H9 (cell line): ENCODE measurements at regions not wholly inside any gene's neighbourhood (a gene's known extent, or its start where the extent isn't known, plus 50 kb on each side); places are given as distances from the start of the nearest gene placed in this dataset.

ENCODE experiments used
- DNase-seq: peaks from one replicate; pipeline ENCODE4 v3.0.0-alpha.2; 2017
- H2AFZ ChIP-seq: one replicate; pipeline ENCODE4 v1.6.1; 2013; ENCODE audit warnings: mild to moderate bottlenecking, low read length, control low read depth, moderate library complexity
- H2AK5ac ChIP-seq: 2 replicates; pipeline ENCODE4 v1.6.1; 2013; ENCODE audit warnings: low read length, control low read depth, mixed read lengths; ENCODE audit not compliant: insufficient read length
- H2BK120ac ChIP-seq: one replicate; pipeline ENCODE4 v1.6.1; 2013; ENCODE audit warnings: low read depth, mild to moderate bottlenecking, low read length, control low read depth, inconsistent platforms; ENCODE audit not compliant: poor library complexity, severe bottlenecking
- H2BK12ac ChIP-seq: 2 replicates; pipeline ENCODE4 v1.6.1; 2013; ENCODE audit warnings: low read length, control low read depth, mixed read lengths, low read depth; ENCODE audit not compliant: insufficient read length
- H2BK15ac ChIP-seq: 2 replicates; pipeline ENCODE4 v1.6.1; 2013; ENCODE audit warnings: low read depth, low read length, control low read depth
- H2BK20ac ChIP-seq: one replicate; pipeline ENCODE4 v1.6.1; 2013; ENCODE audit warnings: low read depth, mild to moderate bottlenecking, low read length, control low read depth, inconsistent platforms; ENCODE audit not compliant: poor library complexity, severe bottlenecking
- H2BK5ac ChIP-seq: 2 replicates; pipeline ENCODE4 v1.6.1; 2013; ENCODE audit warnings: low read length, control low read depth, mixed read lengths; ENCODE audit not compliant: insufficient read length
- H3K14ac ChIP-seq: 2 replicates; pipeline ENCODE4 v1.6.1; 2013; ENCODE audit warnings: low read length, control low read depth; ENCODE audit not compliant: insufficient read depth
- H3K18ac ChIP-seq: 2 replicates; pipeline ENCODE4 v1.6.1; 2013; ENCODE audit warnings: low read depth, mild to moderate bottlenecking, mixed read lengths, low read length, control low read depth; ENCODE audit not compliant: insufficient read length
- H3K23ac ChIP-seq: 2 replicates; pipeline ENCODE4 v1.6.1; 2013; ENCODE audit warnings: low read length, control low read depth, mixed read lengths, low read depth; ENCODE audit not compliant: insufficient read length
- H3K23me2 ChIP-seq: 2 replicates; pipeline ENCODE4 v1.6.1; 2013; ENCODE audit warnings: low read depth, mild to moderate bottlenecking, mixed read lengths, low read length, control low read depth; ENCODE audit not compliant: insufficient read length, poor library complexity, severe bottlenecking
- H3K27ac ChIP-seq: 2 replicates; pipeline ENCODE4 v1.5.1; 2013; ENCODE audit warnings: low read length, control low read depth, mixed read lengths, low read depth; ENCODE audit not compliant: insufficient read length
- H3K27me3 ChIP-seq: 2 replicates; pipeline ENCODE4 v1.6.1; 2013; ENCODE audit warnings: low read length, control low read depth, inconsistent platforms; ENCODE audit not compliant: insufficient read depth
- H3K4ac ChIP-seq: 2 replicates; pipeline ENCODE4 v1.6.1; 2013; ENCODE audit warnings: low read depth, mild to moderate bottlenecking, control low read depth, inconsistent platforms, low read length, moderate library complexity
- H3K4me1 ChIP-seq: 2 replicates; pipeline ENCODE4 v1.6.1; 2013; ENCODE audit warnings: low read length, control low read depth, inconsistent platforms; ENCODE audit not compliant: insufficient read depth
- H3K4me2 ChIP-seq: 2 replicates; pipeline ENCODE4 v1.6.1; 2013; ENCODE audit warnings: low read length, control low read depth, mixed read lengths; ENCODE audit not compliant: insufficient read length, insufficient read depth
- H3K56ac ChIP-seq: 2 replicates; pipeline ENCODE4 v1.6.1; 2013; ENCODE audit warnings: low read depth, mild to moderate bottlenecking, mixed read lengths, low read length, control low read depth; ENCODE audit not compliant: insufficient read length
- H3K79me1 ChIP-seq: 2 replicates; pipeline ENCODE4 v1.6.1; 2013; ENCODE audit warnings: low read depth, mild to moderate bottlenecking, moderate library complexity, low read length, control low read depth, inconsistent platforms; ENCODE audit not compliant: insufficient read depth, poor library complexity, severe bottlenecking
- H3K79me2 ChIP-seq: 2 replicates; pipeline ENCODE4 v1.6.1; 2013; ENCODE audit warnings: low read length, control low read depth, inconsistent platforms; ENCODE audit not compliant: insufficient read depth
- H3K9ac ChIP-seq: 2 replicates; pipeline ENCODE4 v1.6.1; 2013; ENCODE audit warnings: low read length, control low read depth, mixed read lengths; ENCODE audit not compliant: insufficient read length; ENCODE audit errors: extremely low read depth
- H3K9me3 ChIP-seq: one replicate; pipeline ENCODE4 v1.6.1; 2013; ENCODE audit warnings: low read depth, low read length, inconsistent platforms; ENCODE audit not compliant: control insufficient read depth
- H3T11ph ChIP-seq: one replicate; pipeline ENCODE4 v1.6.1; 2013; ENCODE audit warnings: mild to moderate bottlenecking, low read length, control low read depth, inconsistent platforms
- H4K20me1 ChIP-seq: one replicate; pipeline ENCODE4 v1.6.1; 2013; ENCODE audit not compliant: control insufficient read depth, insufficient read length, insufficient read depth
- H4K5ac ChIP-seq: 2 replicates; pipeline ENCODE4 v1.6.1; 2013; ENCODE audit warnings: low read depth, mild to moderate bottlenecking, mixed read lengths, low read length, control low read depth; ENCODE audit not compliant: insufficient read length
- H4K8ac ChIP-seq: replicated peaks from 2 replicates; pipeline ENCODE4 v1.6.1; 2013; ENCODE audit warnings: low read length, control low read depth, mixed read lengths, low read depth; ENCODE audit not compliant: insufficient read length
- H4K91ac ChIP-seq: 2 replicates; pipeline ENCODE4 v1.6.1; 2013; ENCODE audit warnings: low read depth, mild to moderate bottlenecking, moderate library complexity, mixed read lengths, low read length, control low read depth; ENCODE audit not compliant: insufficient read length
- H3K27ac Mint-ChIP-seq, 3 experiments: 2 replicates in 2 of 3; 3 replicates in 1 of 3; pipeline ENCODE4 v1.8.0; 2020 to 2021; ENCODE audit warnings: mixed read lengths in 3 of 3, mild to moderate bottlenecking in 1 of 3, moderate library complexity in 1 of 3
- H3K27me3 Mint-ChIP-seq: 2 replicates; pipeline ENCODE4 v1.8.0; 2021; ENCODE audit warnings: low read depth, mild to moderate bottlenecking, moderate library complexity, mixed read lengths
- H3K36me3 Mint-ChIP-seq, 3 experiments: 2 replicates in 2 of 3; 3 replicates in 1 of 3; pipeline ENCODE4 v1.8.0; 2020 to 2021; ENCODE audit warnings: low read depth in 3 of 3, mixed read lengths in 3 of 3; ENCODE audit not compliant: insufficient read depth in 1 of 3
- H3K4me1 Mint-ChIP-seq, 2 experiments: 2 replicates each; pipeline ENCODE4 v1.8.0; 2020; ENCODE audit warnings: mixed read lengths in 2 of 2
- H3K4me3 Mint-ChIP-seq, 2 experiments: 2 replicates in 1 of 2; 3 replicates in 1 of 2; pipeline ENCODE4 v1.8.0; 2020 to 2021; ENCODE audit warnings: mild to moderate bottlenecking in 2 of 2, mixed read lengths in 2 of 2, moderate library complexity in 1 of 2
- H3K9me3 Mint-ChIP-seq, 2 experiments: 2 replicates in 1 of 2; 3 replicates in 1 of 2; pipeline ENCODE4 v1.8.0; 2020; ENCODE audit warnings: mild to moderate bottlenecking in 2 of 2, mixed read lengths in 2 of 2, moderate library complexity in 1 of 2
- CTCF ChIP-seq: fragments of 200-600 bp; sonication (generic); conservative IDR thresholded peaks from 3 replicates; pipeline ENCODE4 v1.8.0; 2021; ENCODE audit warnings: antibody characterized with exemption, mild to moderate bottlenecking
- WGBS: extraction: QIAGEN DNeasy Blood & Tissue Kit; methylation state at CpG from one replicate; pipeline ENCODE4 v1.1.7; 2013; ENCODE audit warnings: missing lambda C conversion rate, low lambda C conversion rate, mixed read lengths; ENCODE audit not compliant: insufficient read length; ENCODE audit errors: extremely low coverage; 5-methylcytosine and 5-hydroxymethylcytosine counted together

- Mint-ChIP-seq H3K27ac (peak overlapping the region in 1 of 3 experiments; percentile 35; a peak in 2 of 7 replicates), H3K9me3 (no peaks in the 10 kb centered on the region; a peak in 1 of 5 replicates), H3K4me1 (peaks cover 41 to 52% of the 10 kb centered on the region in 2 experiments), H3K27me3 (peaks cover 2% of the 10 kb centered on the region; the same call in 1 of the 2 replicates), H3K4me3 (peak overlapping the region in 1 of 2 experiments; percentile 47; a peak in 2 of 5 replicates), H3K36me3 (no peaks in the 10 kb centered on the region)
- no peak overlapping the region for H3K9ac ChIP-seq
- no peaks in the 10 kb centered on the region for H3K23me2 ChIP-seq
- H3T11ph ChIP-seq: no peak overlapping the region
- H2AK5ac ChIP-seq: no peak overlapping the region
- no peak overlapping the region for H2BK20ac ChIP-seq
- H3K79me1 ChIP-seq: no peaks in the 10 kb centered on the region
- no peak overlapping the region for H4K5ac ChIP-seq
- H3K56ac ChIP-seq: no peak overlapping the region
- H2BK12ac ChIP-seq: no peak overlapping the region
- no peak overlapping the region for H3K4me2 ChIP-seq
- H3K18ac ChIP-seq: no peak overlapping the region
- H2BK15ac ChIP-seq: no peak overlapping the region
- no peak overlapping the region for H2BK120ac ChIP-seq
- TF ChIP-seq CTCF: no peak
- no peaks in the 10 kb centered on the region for H3K9me3 ChIP-seq
- H3K14ac ChIP-seq: no peak overlapping the region; the same call in 1 of the 2 replicates
- WGBS: no CpG with 5 or more reads among the region's 9 CpGs
- no peaks in the 10 kb centered on the region for H3K27me3 ChIP-seq
- H3K79me2 ChIP-seq: no peaks in the 10 kb centered on the region
- H3K4me1 ChIP-seq: peaks cover 3% of the 10 kb centered on the region; the same call in 1 of the 2 replicates
- no peak overlapping the region for H4K8ac ChIP-seq
- no peak overlapping the region for H2AFZ ChIP-seq
- no peak overlapping the region for H2BK5ac ChIP-seq
- H3K27ac ChIP-seq: no peak overlapping the region
- no peak for DNase-seq
- no peak overlapping the region for H3K23ac ChIP-seq
- H3K4ac ChIP-seq: no peak overlapping the region
- no peaks in the 10 kb centered on the region for H4K20me1 ChIP-seq
- H4K91ac ChIP-seq: no peak overlapping the region
Measured at GRCh38 chr17:36679815-36680467, 78.6 kb downstream of the MRM1 start.
